ENCODE measurements at regions not wholly inside any gene's neighbourhood (a gene's known extent, or its start where the extent isn't known, plus 50 kb on each side); places are given as distances from the start of the nearest gene placed in this dataset.
"Not testable (repeated sequence)": the region's sequence is repeated elsewhere in the genome, so short reads cannot be mapped to it uniquely, and the experiment has no call there.

GRCh38 chr9:75551861-75552260, 338.6 kb upstream of the PCSK5 start:
- no peak for DNase-seq

- no peak for DNase-seq
Observed at GRCh38 chr9:75552941-75553340, 337.5 kb upstream of the PCSK5 start.

DNA sequence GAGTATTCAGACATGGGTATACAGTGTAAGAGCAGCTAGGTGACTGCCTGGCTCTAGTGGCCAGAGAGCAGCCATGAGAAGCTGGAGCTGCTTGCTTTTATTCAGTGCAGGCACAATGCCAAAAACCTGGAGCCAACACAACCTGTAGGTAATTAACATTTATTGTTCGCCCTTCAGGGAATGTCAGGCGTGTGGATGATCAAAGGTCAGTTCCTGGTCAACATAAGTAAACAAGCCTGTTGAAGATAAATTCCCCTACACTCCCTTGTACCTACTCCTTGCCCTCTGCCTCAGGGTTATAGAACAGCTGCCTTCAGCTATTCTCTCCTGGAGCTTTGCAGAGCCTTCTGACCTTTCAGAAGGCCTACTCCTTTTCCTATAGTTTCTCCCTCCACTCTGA, 323.7 kb upstream of the PCSK5 start:
- DNase-seq = not testable (repeated sequence)

DNA sequence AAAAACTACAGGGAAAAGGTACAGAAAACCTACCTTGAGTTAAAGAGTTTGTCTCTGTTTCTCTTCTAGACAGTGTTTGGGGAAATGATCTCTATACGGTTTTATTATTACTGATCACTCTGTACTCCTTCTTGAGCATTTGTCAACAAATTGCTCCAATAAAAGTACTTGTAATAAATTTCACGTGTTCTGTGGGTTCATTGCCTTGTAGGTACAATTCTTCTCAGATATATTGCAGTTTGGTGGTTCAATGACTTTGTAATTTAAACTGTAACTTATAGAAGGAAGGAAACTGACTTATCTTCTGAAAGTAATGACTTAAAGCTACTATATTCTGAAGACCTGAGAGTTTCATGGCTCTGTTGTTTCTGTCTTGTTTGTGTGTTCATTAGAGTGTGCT, 319.9 kb upstream of the PCSK5 start:
- no peak for DNase-seq

DNA sequence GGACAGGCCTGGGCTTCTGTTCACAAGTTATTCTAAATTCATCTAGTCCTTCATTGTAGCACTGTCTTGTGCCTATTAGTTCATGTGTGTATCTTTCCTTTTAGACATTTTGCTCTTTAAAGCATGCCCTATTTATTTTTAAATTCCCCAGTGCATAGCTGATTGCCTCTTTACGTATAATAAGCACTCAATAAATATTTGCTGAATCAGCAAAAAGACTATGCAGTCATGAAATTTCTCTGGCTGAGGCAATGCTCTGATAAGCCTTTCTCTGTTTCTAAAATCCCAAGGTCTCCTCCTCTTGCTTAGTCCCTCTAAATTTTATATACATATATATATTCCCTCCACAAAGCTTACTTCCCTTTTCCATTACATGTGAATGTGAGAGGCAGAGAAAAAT, 315.9 kb upstream of the PCSK5 start:
- no peak for DNase-seq

DNA sequence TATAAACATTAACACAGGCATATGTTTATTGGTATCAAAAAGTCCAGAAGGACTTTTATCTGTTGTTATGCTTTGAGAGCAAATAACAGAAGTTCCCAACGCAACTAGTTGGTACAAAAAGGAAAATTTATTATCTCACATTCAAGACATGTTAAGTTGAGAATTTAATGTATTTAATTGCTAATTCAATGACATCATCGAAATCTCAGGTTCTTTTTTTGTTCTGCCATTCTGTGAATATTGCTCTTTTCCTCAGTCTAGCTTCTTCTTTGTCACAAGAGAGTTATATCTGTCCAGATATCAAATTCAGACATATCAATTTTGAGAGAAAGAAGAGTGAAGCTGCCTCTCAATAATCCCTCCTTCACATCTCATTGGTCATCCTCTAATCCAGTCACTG, 307.6 kb upstream of the PCSK5 start:
- DNase-seq = no peak

- DNase-seq = peak in 1 of 2 donors; percentile 12
Observed at GRCh38 chr9:75588808-75589207, 301.7 kb upstream of the PCSK5 start.

DNA sequence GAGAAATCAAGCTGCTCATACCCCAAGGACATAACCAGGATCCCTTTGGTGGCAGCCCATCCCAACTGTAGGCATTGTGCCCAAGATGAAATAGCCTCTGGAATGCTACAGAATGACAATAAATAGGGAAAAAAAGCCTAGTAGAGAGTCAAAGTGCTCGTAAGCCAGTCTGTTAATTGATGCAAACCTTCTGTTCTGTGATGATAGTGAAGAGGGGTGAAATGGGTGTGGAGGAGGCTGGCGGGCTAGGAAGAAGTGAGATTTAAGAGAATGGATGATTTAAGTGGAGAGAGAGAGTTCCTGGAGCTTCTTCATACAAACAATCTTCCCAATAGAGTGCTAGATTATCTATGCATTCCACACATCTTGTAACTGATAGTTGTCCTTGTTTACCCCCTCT, 301.0 kb upstream of the PCSK5 start:
- DNase-seq = no peak

GRCh38 chr9:75591972-75592371, 298.5 kb upstream of the PCSK5 start:
- DNase-seq = no peak

DNA sequence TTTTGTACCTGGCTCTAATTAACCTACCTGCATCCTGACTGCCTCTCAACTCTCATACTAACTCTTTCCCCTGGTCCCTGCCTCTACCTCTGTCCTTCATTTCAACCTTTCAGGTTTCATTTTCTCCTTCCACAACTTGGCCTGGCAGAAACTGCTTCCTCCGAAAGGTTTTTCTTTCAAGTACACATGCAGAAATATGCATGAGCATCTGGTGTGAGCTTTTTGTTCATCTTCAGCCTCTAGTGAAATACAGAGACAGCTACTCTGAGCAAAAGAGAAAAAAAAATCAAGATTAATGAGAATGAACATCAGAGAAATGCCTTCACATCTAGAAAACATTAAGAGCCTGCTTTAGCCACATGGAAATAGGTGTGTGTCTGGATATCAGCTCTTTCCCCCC, 297.9 kb upstream of the PCSK5 start:
- no peak for DNase-seq

- no peak for DNase-seq
Observed at GRCh38 chr9:75593920-75594319, 296.6 kb upstream of the PCSK5 start.

- no peak for DNase-seq
Observed at GRCh38 chr9:75599126-75599525, 291.3 kb upstream of the PCSK5 start.

DNA sequence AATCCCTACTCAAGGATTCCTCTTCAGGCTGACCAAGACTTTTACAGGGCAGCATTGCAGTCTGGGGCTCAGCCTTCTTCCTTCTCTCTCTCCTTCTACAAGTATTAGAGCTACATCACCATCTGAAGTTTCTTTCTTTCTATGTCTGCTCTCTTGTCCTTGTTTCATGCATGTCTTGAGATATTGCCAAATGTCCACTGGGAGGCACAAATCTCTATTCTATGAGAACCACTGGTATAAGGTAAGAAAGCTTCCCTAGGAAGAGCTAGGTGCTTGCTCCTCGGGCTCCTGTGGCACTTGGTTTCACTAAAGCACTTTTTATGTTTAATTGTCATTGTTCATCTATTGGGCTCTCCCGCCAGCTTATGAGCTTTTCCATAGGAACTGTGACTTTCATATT, 289.2 kb upstream of the PCSK5 start:
- DNase-seq = no peak

GRCh38 chr9:75602060-75602459, 288.4 kb upstream of the PCSK5 start:
- DNase-seq = no peak

GRCh38 chr9:75604661-75605060, 285.8 kb upstream of the PCSK5 start:
- peak; percentile 80 to 81 for DNase-seq

DNA sequence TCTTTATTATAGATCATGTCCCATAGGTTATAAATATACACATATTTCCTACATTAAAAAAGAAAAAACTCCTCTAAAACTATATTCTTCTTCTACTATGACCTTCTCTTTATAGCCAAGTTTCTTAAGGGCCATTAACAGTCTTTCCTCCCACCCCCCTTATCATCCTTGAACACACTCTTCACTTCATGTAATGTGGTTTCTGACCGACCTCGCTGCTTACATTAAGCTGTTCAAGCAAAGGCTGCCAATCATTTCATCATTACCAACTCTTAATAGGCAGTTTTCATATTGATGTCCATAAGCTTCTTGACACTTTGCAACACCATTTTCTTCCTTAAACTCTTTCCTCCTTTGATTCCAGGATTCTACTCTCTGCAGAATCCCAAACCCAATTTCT, 283.0 kb upstream of the PCSK5 start:
- no peak for DNase-seq

- no peak for DNase-seq
Observed at GRCh38 chr9:75609401-75609800, 281.1 kb upstream of the PCSK5 start.

DNA sequence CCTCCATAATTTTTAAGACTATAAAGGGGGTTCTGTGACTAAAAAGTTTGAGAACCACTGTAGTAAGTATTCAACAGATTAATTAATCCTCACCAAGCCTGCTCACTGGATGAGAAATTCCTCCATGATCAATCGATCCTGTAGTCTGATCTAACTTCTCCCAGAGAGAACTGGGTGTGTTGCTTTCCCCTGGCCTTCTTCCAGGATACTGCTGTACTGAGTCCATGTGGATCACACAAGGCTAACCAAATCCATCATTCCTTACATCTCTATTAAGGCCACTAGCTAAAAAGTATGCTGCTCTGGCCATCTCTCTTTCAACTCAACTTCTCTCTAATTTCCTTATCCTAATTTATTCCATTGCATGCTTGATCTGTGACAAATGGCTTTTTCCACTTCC, 280.2 kb upstream of the PCSK5 start:
- no peak for DNase-seq

DNA sequence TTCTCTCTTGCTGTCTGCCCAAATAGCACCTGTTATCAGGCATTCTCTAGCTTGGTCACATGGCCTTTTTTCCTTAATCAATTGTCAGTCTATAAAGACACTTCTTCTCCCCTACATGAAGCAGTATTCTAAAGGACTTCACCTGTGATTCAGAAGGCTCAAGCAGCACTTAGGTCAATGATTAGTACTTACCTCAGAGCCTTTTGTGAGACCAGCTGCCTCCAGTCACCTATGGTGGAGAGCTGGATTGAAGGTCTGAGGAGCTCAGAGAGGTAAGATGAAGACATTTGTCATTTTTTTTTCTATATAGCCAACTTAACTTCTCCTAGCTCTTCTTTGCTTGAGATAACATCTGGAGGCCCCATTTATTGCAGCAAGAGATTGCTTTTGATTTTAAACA, 278.3 kb upstream of the PCSK5 start:
- no peak for DNase-seq

- no peak for DNase-seq
Observed at GRCh38 chr9:75612754-75613153, 277.7 kb upstream of the PCSK5 start.

DNA sequence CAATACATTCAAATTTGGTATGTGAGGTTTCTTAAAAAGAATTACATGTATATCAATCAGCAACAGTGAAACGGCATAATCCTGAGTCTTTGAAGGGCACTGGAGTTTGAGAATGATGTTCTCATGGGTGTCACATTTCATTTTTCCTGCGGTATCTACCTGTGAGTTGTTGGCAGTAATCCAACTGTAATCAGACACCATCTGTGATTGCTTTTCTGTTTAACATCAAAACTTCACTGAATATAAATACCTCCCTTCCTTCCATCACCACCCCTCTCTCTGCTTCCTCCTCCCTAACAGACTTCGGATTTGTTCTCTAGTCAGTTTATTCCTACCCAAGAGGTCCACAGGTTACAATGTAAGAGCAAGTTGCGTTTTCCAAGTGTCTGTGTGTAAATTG, 275.2 kb upstream of the PCSK5 start:
- DNase-seq = no peak

GRCh38 chr9:75616052-75616451, 274.4 kb upstream of the PCSK5 start:
- no peak for DNase-seq

DNA sequence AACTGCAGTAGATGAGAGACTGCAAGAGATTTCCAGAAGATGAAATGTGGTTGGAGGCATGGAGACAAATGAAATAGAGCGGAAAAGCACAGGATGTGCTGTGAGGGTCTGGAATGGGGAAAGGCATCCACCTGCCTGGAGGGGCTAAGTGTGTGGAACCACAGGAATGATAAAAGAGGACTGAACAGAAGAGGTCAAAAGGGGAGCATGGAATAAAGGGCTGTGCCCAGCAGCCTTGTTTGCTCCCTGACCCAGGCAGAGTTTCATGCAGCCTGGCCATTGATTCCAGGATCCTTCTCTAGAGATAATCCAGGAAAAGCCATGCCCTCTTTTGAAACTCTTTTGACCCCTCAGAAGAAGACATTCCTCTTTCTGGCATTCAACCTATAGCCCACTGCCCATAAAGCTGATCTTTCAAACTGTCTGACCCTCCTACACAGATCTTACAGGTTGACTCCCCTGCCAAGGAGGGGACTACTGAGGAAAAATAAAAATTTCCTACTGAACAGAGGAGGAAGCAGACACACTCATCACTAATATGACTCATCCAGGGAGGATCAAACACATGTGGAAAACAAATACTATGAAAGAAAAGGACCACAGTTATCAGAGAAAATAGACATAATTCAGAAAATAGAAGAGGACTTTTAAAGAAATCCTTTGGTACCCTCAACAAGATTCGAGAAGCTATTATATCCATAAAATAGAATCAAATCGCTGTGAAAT, 273.5 kb upstream of the PCSK5 start:
- no peak for DNase-seq

DNA sequence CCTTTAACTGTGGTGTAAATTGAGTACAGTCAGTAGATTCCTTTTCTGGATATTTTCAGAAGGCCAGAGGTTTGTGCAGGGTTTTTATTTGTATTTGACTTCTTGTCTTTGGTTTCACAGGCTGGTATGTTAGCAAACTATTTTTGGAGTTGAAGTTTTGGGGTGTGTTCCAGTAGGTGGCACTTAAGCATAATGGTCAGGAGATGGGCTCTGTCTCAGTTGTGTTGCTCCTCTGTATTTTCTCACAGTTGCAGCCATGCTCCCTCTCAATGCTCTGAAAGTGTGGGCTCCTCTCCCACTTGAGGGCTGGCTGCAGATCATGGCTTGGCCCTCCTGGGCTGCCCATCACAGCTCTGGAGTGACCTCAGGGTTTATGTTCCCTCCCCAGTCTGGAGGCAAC, 267.0 kb upstream of the PCSK5 start:
- no peak for DNase-seq

DNA sequence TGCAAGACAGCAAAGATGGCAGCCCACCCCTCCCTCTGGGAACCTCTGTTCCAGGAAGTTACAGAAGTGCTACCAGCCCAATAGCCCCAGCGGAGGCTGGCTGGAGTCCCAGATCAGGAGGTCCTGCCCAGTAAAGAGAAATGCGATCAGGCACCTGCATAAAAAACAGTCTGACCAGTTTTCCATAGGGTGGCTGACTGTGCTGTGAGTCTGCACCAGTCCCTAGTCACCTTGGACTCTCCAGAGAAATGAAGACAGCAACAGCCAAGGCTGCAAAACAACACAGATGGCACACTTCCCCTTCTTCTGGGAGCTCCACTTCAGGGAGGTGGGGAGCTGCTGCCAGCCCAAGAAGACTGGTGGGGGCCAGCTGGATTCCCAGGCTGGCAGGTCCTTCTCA, 265.5 kb upstream of the PCSK5 start:
- no peak for DNase-seq

DNA sequence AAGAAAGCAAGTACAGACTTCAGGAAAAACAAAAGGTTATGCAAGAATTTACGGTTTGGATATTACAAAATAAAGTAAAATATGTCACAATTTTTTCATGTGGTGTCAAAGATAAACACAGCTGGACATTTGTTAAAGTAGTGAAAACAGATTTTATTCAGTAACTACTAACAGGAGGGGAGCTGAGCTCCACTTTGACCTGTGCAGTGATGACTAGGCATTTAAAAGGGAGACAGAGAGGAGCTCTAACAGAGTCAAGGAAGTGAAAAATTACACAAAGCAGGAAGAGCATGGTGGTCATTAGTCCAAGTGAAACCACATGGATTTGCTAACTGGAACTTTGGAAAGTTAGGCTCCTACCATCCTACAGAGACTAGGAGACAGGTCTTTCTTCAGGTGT, 263.6 kb upstream of the PCSK5 start:
- peak; percentile 6 to 24 for DNase-seq

Data from inflammatory macrophage treated with lipopolysaccharide for 1 hour (primary cell).